Psoas muscle (tissue), 7 donors: ENCODE measurements at regions not wholly inside any gene's neighbourhood (a gene's known extent, or its start where the extent isn't known, plus 50 kb on each side); places are given as distances from the start of the nearest gene placed in this dataset.
A peak's percentile ranks its signal among the peaks of the same experiment; 100 is the strongest.

Experiments used
- ATAC-seq, 4 donors: fragments of 200-7000 bp; cut with Tn5 transposase; one replicate each; pipeline ENCODE4 v1.9.1; 2020; ENCODE audit warnings: moderate library complexity in 3 of 4, mild to moderate bottlenecking in 2 of 4
- DNase-seq, 2 donors: peaks; one replicate each; pipeline ENCODE4 v3.0.0-alpha.2; 2020
- H3K27ac ChIP-seq: fragments of 200-600 bp; one replicate; pipeline ENCODE4 v1.8.0; 2022
- H3K27me3 ChIP-seq, 3 donors: fragments of 200-600 bp in 1 of 3; one replicate each; pipeline versions ENCODE4 v1.6.1 to v1.8.0; 2013 to 2022; ENCODE audit warnings: low read length in 2 of 3, mild to moderate bottlenecking in 2 of 3, moderate library complexity in 1 of 3; ENCODE audit not compliant: insufficient read depth in 3 of 3
- H3K36me3 ChIP-seq, 2 donors: fragments of 200-600 bp in 1 of 2; one replicate each; pipeline versions ENCODE4 v1.6.1 to v1.8.0; 2013 to 2022; ENCODE audit warnings: low read depth in 1 of 2, mild to moderate bottlenecking in 1 of 2, moderate library complexity in 1 of 2; ENCODE audit not compliant: insufficient read depth in 1 of 2
- H3K4me1 ChIP-seq: fragments of 200-600 bp; one replicate; pipeline ENCODE4 v1.8.0; 2022
- H3K4me3 ChIP-seq: fragments of 200-600 bp; one replicate; pipeline ENCODE4 v1.8.0; 2022; ENCODE audit warnings: mild to moderate bottlenecking
- H3K9me3 ChIP-seq: fragments of 200-600 bp; one replicate; pipeline ENCODE4 v1.8.0; 2022
- WGBS, 3 donors: extraction: QIAGEN DNeasy Blood & Tissue Kit; methylation state at CpG; one replicate each; pipeline versions ENCODE4 v1.1.6 to v1.1.7; 2013; 5-methylcytosine and 5-hydroxymethylcytosine counted together
- intact Hi-C, 2 donors: fragments of 100-400 bp; cut with DNase I; formaldehyde crosslinking; loops; one replicate each; pipeline versions ENCODE4 v1.11.0 to v1.14.2; 2022
- TF ChIP-seq, protein P1 (sequence below): fragments of 200-600 bp; IDR thresholded peaks from one replicate; pipeline ENCODE4 v1.8.0; 2022; ENCODE audit warnings: antibody characterized with exemption
- donor health status: healthy with polysubstance abuse.
- donor health status: DM: no; HTN: no; CAD: no; lungs with moderate emphysema.
- donor health status: Bipolar disorder and iron deficiency.
- donor health status: healthy.
- donor health status: DM: yes; HTN: yes; CAD: no.
- donor health status: DM: no; HTN: no; CAD: no.
- donor health status: DM: yes; HTN: yes; CAD: no.

DNA sequence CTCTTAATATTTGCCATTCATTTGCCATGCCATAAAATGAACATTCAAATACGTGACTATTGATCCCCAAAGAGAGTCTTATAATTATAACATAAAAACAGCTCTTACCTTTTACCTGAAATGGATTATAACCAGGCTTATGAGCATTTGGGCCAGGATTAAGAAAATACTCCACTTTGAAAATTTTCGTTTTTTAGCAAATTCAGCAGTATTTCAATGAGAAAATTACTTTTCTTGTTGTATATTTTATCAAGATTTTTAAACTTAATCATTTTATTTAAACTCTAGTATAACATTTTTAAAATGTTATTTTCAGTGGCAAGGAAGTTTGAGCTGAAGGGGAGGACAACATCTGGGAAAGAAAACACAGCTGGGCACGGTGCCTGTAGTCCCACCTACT lies 59.0 kb upstream of the RAPGEF2 start:
- WGBS, 3 donors, result 78 to 86% (median 86%) methylated on average over 3 of the region's 3 CpGs
- no peaks in the 10 kb centered on the region for H3K4me1 ChIP-seq

DNA sequence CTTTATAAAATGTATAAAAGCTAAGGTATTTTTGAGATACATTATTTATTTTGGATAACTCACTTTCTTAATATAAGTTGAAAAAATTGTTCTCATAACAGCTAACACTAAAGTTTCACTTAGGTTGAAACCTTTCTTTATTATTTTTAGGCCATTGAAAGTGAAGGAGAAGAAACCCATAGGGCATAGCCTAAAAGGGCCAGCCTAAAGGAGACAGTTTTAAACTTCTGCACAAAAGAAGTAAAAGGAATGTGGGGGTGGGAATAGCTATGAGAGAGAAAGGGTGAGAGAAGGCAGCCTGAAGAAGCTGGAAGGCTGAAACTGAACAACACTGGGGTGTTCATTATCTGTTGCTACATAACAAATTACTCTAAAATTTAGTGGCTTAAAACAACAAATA lies 57.6 kb upstream of the RAPGEF2 start:
- Histone ChIP-seq H3K36me3 (no peaks in the 10 kb centered on the region), H3K27me3 (no peaks in the 10 kb centered on the region), H3K9me3 (no peaks in the 10 kb centered on the region), H3K4me1 (no peaks in the 10 kb centered on the region), H3K4me3 (no peak overlapping the region), H3K27ac (no peak overlapping the region)
- ATAC-seq, result no peak
- DNase-seq, result no peak
- intact Hi-C loops, result no loop called here
- TF ChIP-seq, protein P1, sequence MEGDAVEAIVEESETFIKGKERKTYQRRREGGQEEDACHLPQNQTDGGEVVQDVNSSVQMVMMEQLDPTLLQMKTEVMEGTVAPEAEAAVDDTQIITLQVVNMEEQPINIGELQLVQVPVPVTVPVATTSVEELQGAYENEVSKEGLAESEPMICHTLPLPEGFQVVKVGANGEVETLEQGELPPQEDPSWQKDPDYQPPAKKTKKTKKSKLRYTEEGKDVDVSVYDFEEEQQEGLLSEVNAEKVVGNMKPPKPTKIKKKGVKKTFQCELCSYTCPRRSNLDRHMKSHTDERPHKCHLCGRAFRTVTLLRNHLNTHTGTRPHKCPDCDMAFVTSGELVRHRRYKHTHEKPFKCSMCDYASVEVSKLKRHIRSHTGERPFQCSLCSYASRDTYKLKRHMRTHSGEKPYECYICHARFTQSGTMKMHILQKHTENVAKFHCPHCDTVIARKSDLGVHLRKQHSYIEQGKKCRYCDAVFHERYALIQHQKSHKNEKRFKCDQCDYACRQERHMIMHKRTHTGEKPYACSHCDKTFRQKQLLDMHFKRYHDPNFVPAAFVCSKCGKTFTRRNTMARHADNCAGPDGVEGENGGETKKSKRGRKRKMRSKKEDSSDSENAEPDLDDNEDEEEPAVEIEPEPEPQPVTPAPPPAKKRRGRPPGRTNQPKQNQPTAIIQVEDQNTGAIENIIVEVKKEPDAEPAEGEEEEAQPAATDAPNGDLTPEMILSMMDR, result no peak

More for the DNA sequence above, 59.0 kb upstream of the RAPGEF2 start:
- H3K4me3 ChIP-seq, result no peak overlapping the region
- ATAC-seq (no peak), DNase-seq (no peak)
- no peak overlapping the region for H3K27ac ChIP-seq
- intact Hi-C loops, result no loop called here
- no peaks in the 10 kb centered on the region for H3K27me3 ChIP-seq
- no peaks in the 10 kb centered on the region for H3K36me3 ChIP-seq
- no peaks in the 10 kb centered on the region for H3K9me3 ChIP-seq
- TF ChIP-seq, protein P1, result no peak

DNA sequence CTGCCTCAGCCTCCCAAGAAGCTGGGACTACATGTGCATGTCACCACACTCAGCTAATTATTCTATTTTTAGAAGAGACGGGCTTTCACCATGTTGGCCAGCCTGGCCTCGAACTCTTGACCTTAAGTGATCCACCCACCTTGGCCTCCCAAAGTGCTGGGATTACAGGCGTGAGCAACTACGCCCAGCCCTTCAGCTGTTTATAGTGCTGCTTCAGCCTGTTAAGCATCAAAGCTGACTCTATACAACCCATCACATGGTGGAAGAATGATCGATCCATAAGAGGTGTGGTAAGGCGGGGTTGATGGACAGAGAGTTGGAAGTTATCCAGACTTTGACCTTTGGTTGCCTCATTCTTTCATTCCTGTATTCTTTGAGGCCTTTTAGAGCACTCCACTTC lies 56.2 kb upstream of the RAPGEF2 start:
- Histone ChIP-seq H3K27me3 (no peaks in the 10 kb centered on the region), H3K4me1 (no peaks in the 10 kb centered on the region), H3K27ac (no peak overlapping the region), H3K36me3 (no peaks in the 10 kb centered on the region), H3K9me3 (no peaks in the 10 kb centered on the region), H3K4me3 (no peak overlapping the region)
- TF ChIP-seq, protein P1, result no peak
- intact Hi-C loops, result no loop called here
- DNase-seq (no peak), ATAC-seq (no peak)
- 82 to 95% (median 86%) methylated on average over 6 of the region's 6 CpGs for WGBS, 3 donors

DNA sequence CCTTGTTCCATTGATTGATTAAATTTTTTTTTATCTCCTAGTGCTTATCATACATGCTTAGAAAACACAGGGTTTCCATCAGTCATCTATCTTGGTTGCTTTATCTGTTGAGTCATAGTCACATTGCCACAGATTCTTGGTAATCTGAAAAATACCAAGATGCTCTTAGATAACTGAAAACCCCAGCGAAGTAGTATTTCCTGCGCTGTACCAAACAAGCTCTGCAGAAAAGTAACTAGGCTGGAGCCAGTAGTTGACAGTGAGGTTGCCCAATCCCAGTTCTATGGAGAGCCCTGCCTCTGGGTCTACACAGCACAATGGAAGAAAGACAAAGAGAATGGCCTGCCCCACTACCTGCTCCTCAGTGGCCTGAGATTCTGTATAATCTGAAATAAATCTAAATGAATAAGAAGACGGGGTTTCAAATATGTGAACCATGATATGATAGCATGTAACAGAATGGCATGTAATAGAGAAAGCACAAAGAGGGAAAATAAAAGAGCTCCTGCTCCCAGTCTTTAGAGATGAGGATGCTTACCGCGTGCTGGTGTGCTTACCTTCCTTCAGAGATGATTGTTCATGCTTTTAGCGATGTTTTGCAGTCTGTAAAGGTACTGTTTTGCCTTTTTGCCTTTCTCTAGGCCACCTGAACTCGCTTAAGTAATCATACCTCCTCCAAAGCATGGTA lies 55.3 kb upstream of the RAPGEF2 start:
- no peaks in the 10 kb centered on the region for H3K36me3 ChIP-seq
- intact Hi-C loops, result no loop called here
- H3K4me1 ChIP-seq, result no peaks in the 10 kb centered on the region
- ATAC-seq (peak in 1 of 4 donors; percentile 12), DNase-seq (no peak)
- H3K27ac ChIP-seq, result no peak overlapping the region
- WGBS, 3 donors, result 84 to 90% (median 84%) methylated on average over 7 of the region's 7 CpGs
- H3K9me3 ChIP-seq, result no peaks in the 10 kb centered on the region
- H3K27me3 ChIP-seq, result no peaks in the 10 kb centered on the region
- TF ChIP-seq, protein P1, result no peak
- H3K4me3 ChIP-seq, result no peak overlapping the region
